ENCODE measurements at regions not wholly inside any gene's neighbourhood (a gene's known extent, or its start where the extent isn't known, plus 50 kb on each side); places are given as distances from the start of the nearest gene placed in this dataset.

- no peaks in the 10 kb centered on the region for H3K9me3 ChIP-seq (ENCODE audit: low read depth)
- no peaks in the 10 kb centered on the region for H3K4me1 ChIP-seq (ENCODE audit: low read depth)
- no peak for TF ChIP-seq CTCF (IDR thresholded peaks at IDR 0.05; ENCODE audit: low read depth, low read length)
- no peaks in the 10 kb centered on the region for H3K27me3 ChIP-seq
- DNase-seq (ENCODE audit: low read depth in 1 of 2, low spot score in 1 of 2) = no peak
- H3K27ac ChIP-seq = no peak overlapping the region
- no peaks in the 10 kb centered on the region for H3K36me3 ChIP-seq
- H3K4me3 ChIP-seq = no peak overlapping the region
Observed at GRCh38 chr16:62639890-62640289, 603.7 kb upstream of the CDH8 start.

- no peak for TF ChIP-seq CTCF (IDR thresholded peaks at IDR 0.05; ENCODE audit: low read depth, low read length)
- DNase-seq (ENCODE audit: low read depth in 1 of 2, low spot score in 1 of 2) = no peak
- H3K36me3 ChIP-seq = no peaks in the 10 kb centered on the region
- H3K27me3 ChIP-seq = no peaks in the 10 kb centered on the region
- no peak overlapping the region for H3K27ac ChIP-seq
- no peaks in the 10 kb centered on the region for H3K9me3 ChIP-seq (ENCODE audit: low read depth)
- H3K4me1 ChIP-seq (ENCODE audit: low read depth) = no peaks in the 10 kb centered on the region
- H3K4me3 ChIP-seq = no peak overlapping the region
Observed at GRCh38 chr16:62638964-62639870, 603.0 kb upstream of the CDH8 start.

- no peak for DNase-seq (ENCODE audit: low read depth in 1 of 2, low spot score in 1 of 2)
- Histone ChIP-seq H3K27me3 (no peaks in the 10 kb centered on the region), H3K4me1 (ENCODE audit: low read depth) (no peaks in the 10 kb centered on the region), H3K36me3 (no peaks in the 10 kb centered on the region), H3K9me3 (ENCODE audit: low read depth) (no peaks in the 10 kb centered on the region), H3K27ac (no peak overlapping the region), H3K4me3 (no peak overlapping the region)
- no peak for TF ChIP-seq CTCF (IDR thresholded peaks at IDR 0.05; ENCODE audit: low read depth, low read length)
Observed at GRCh38 chr16:62638324-62638911, 602.2 kb upstream of the CDH8 start.

- DNase-seq (ENCODE audit: low read depth in 1 of 2, low spot score in 1 of 2) = no peak
- no peaks in the 10 kb centered on the region for H3K36me3 ChIP-seq
- TF ChIP-seq CTCF (IDR thresholded peaks at IDR 0.05; ENCODE audit: low read depth, low read length) = no peak
- no peaks in the 10 kb centered on the region for H3K4me1 ChIP-seq (ENCODE audit: low read depth)
- no peaks in the 10 kb centered on the region for H3K27me3 ChIP-seq
- no peak overlapping the region for H3K4me3 ChIP-seq
- no peaks in the 10 kb centered on the region for H3K9me3 ChIP-seq (ENCODE audit: low read depth)
- H3K27ac ChIP-seq = no peak overlapping the region
Observed at GRCh38 chr16:62625326-62625725, 589.1 kb upstream of the CDH8 start.

- TF ChIP-seq CTCF (IDR thresholded peaks at IDR 0.05; ENCODE audit: low read depth, low read length) = no peak
- no peaks in the 10 kb centered on the region for H3K36me3 ChIP-seq
- H3K4me3 ChIP-seq = no peak overlapping the region
- no peak overlapping the region for H3K27ac ChIP-seq
- no peak for DNase-seq (ENCODE audit: low read depth in 1 of 2, low spot score in 1 of 2)
- H3K9me3 ChIP-seq (ENCODE audit: low read depth) = no peaks in the 10 kb centered on the region
- no peaks in the 10 kb centered on the region for H3K27me3 ChIP-seq
- H3K4me1 ChIP-seq (ENCODE audit: low read depth) = no peaks in the 10 kb centered on the region
Observed at GRCh38 chr16:62620275-62620674, 584.0 kb upstream of the CDH8 start.

Measured in cardiac muscle cell (in vitro differentiated cells and primary cell).